GM19239 (cell line): ENCODE measurements at regions not wholly inside any gene's neighbourhood (a gene's known extent, or its start where the extent isn't known, plus 50 kb on each side); places are given as distances from the start of the nearest gene placed in this dataset.
A peak's percentile ranks its signal among the peaks of the same experiment; 100 is the strongest.

Experiments
- DNase-seq: peaks from one replicate; pipeline ENCODE4 v3.0.0; 2011; ENCODE audit warnings: low spot score; ENCODE audit not compliant: insufficient read length
- FAIRE-seq: peaks from 2 replicates; lab custom pipeline; 2011; peaks lifted over from hg19 to GRCh38; lab: Jason Lieb, UNC

- FAIRE-seq (no peak), DNase-seq (no peak)
These were observed 109.6 kb upstream of the PFKP start for GRCh38 chr10:2957785-2958184.

DNA sequence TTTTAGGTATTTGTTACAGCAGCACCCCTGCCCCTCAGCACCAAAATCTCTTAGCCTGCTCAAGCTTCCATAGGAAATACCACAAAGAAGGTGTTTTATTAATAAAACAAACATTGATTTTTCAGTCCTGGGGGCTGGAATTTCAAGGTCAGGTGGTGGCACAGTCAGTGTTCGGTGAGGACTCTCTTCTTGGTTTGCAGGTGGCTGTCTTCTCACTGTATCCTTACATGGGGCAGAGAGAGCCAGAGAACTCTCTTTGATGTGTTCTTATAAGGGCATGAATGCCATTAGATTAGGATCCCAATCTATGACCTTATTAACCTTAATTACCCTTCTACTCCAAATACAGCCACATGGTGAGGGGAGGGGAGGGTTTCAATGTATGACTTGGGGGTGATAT, 112.3 kb upstream of the PFKP start:
- DNase-seq (no peak), FAIRE-seq (no peak)

DNA sequence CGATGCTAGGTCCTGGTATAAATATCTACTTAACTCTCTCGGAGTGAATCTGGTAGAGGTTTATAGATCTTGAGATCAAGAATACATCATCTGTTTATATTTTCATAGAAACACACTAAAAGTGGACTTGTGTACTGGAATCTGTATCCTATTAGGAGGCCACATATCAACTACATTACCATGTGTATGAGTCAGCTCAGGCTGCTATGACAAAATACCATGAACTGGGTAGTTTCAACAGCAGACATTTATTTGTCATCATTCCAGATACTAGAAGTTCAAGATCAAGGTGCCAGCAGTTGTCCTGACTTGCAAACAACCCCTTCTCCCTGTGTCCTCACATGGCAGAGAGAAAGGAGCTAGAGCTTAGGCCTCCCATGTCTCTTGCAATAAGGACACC, 113.9 kb upstream of the PFKP start:
- FAIRE-seq: no peak
- no peak for DNase-seq

GRCh38 chr10:2951235-2951835, 116.0 kb upstream of the PFKP start:
- DNase-seq (no peak), FAIRE-seq (no peak)

DNA sequence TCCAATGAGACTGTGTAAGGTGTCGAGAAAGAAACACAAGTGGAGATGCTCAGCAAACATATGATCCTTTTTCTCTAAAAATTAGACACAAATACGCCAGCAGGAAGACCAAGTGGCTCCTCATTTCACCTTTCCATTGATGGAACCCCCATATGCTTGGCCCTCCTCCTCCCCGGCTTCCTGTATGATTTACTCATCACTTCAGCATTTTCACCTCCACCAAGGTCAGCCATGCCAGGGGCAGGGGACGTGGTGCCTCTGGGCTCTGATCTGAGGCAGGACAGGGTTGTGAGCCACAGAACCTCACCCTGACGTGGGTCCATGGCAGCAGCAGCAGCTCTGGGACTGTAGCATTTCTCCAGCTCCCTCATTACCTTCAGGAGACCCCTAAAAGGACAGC, 116.8 kb upstream of the PFKP start:
- FAIRE-seq (no peak), DNase-seq (no peak)

DNA sequence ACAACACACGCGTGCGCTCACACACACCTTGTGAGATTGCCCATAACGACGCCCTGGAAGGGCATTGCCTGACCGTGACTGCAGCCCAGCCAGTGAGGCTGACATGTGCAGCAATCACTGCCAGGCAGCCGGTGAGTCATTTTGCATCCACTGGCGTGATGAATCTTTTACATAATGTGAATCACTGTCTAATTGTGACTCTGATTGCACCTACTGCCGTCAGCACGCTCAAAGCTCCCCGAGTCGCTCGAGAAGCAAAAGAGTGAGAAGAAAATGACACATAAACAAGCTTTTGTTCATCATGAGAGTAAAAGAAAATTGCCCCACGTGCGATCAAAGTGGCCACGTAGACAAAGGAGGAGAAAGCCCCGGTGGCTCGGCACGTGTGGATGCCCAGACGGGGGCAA, 117.4 kb upstream of the PFKP start:
- FAIRE-seq (peak; percentile 84), DNase-seq (no peak)

GRCh38 chr10:2949221-2949947, 118.0 kb upstream of the PFKP start:
- no peak for DNase-seq
- FAIRE-seq: no peak

GRCh38 chr10:2948127-2948854, 119.1 kb upstream of the PFKP start:
- FAIRE-seq (peak; percentile 95), DNase-seq (no peak)

GRCh38 chr10:2944788-2945187, 122.6 kb upstream of the PFKP start:
- no peak for DNase-seq
- no peak for FAIRE-seq

- FAIRE-seq (no peak), DNase-seq (no peak)
These were observed 123.3 kb upstream of the PFKP start for GRCh38 chr10:2943932-2944614.

DNA sequence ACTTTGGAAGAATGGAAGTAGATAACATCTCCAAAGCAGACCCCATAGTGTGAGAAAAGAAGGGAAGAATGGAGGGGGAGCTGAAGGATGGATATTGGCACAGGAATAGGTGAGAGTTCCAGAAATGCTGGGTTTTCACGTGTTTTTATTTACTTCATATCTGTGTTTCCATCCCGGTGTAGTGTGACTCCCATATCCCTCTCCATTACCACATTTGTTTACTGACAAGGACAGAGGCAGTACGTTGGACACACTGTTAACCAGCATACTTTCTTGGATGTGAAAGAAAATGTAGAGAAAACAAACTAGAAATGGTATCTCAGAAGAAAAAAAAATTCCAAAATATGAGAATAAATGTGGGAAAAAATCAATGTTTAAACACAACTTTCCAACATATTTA, 124.4 kb upstream of the PFKP start:
- no peak for FAIRE-seq
- DNase-seq: no peak

DNA sequence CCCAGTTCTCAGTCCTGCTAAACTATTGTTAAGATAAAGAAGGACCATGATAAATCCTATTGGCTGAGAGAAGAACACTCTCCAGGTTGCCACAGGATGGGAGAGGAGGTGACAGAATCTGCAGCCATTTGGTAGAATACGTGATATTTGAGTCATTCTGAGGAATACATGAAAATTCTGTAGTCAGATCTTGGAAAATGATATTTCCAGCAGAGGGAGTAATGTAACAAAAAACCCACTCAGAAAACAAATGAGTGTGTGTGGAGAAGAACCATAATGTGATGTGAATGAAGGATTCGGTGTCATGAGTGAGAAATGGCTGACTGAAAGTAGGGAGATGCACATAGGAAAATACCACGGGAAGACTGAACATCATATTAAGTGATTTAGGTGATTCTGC, 128.5 kb upstream of the PFKP start:
- FAIRE-seq: peak; percentile 4
- no peak for DNase-seq

- no peak for DNase-seq
- no peak for FAIRE-seq
These were observed 130.5 kb upstream of the PFKP start for GRCh38 chr10:2936816-2937215.

DNA sequence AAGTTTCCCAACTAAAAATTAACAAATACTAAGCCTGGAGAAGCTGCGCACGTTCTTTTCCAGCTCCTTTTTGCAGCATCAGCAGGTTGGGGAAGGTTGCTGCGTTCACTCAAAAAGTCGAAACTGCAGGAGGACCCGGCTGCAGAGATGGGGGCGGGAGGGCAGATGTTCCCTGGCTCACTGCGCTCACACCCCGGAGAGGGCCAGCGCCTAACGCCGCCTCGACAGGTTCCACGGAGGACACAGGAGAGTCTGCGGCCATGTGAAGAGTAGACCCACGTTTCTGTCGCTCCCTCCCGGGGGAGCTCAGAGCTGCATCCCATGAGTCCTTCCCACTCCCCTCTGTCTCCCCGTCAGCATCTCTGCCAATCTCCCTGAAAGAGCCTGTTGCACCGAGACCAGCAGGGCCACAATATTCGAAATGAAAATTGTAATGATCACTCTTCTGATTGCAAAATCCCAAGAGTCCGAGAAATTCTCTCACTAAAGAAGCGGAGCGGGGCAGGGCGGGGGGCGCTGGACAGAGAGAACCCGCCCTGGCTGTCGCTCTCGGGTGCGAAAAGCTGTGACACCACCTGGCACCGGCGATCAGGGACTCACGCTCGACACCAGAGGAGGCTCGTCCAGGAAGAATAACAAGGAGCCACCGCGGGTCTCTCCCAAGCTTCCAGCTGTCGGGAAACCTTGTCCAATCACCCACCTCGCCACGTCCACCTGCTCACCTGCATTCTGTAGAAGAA, 131.5 kb upstream of the PFKP start:
- no peak for DNase-seq
- FAIRE-seq: no peak

- FAIRE-seq: no peak
- no peak for DNase-seq
These were observed 133.4 kb upstream of the PFKP start for GRCh38 chr10:2933924-2934323.

GRCh38 chr10:2933519-2933918, 133.8 kb upstream of the PFKP start:
- FAIRE-seq (no peak), DNase-seq (no peak)

DNA sequence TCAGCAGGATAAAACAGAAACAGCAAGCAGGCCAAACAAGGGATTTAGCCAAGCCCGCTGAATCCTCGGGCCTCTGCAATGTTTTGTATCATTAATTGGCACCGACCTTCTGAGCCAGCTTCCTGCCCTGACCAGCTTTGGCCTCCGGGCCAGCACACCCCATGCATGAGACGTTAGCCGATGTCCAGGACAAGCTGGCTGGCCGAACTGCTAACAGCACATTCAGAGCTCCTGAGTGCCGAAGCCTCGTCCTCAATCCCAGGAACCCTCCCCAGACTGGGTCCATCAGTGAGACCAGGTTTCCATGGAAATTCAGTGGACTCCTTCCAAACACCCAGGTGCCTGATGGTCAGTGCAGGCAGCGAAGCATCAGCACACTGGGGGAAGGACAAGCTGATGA, 134.3 kb upstream of the PFKP start:
- FAIRE-seq (no peak), DNase-seq (no peak)

DNA sequence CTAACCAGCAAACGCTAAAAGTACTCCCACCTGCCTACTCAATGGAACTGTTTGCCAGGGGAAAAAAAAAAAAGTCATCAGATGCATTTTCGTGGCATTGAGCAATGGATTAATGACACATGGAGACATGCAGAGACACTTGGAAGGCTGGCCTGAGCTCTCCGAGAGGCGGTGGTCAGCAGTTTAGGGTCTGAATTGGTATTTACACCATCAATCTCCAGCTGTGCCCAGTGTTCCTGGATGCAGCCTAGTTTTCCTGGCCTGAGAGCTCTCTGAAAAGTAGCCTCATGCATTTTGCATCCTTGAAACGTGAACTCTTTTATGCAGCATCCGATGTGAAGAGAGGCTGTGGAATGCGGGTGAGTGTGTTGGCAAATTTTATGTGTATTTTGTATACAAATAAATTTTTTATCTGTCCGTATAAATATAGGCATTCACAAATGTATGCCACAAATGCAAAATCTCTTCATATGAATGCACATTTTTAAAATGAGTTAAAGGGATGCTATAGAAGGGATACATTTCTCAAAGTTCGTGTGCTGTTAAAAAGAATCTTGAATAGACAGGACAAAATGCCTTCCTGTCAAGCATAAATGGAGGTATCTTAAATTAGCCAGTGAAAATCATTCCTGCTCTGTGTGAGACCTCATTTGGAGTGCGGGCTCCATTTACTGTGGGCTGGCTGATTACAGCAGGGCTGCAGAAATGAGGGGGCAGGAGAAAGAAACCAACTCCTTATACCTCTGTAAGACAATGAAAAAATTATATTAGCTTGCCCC, 137.7 kb upstream of the PFKP start:
- DNase-seq: no peak
- FAIRE-seq: no peak

DNA sequence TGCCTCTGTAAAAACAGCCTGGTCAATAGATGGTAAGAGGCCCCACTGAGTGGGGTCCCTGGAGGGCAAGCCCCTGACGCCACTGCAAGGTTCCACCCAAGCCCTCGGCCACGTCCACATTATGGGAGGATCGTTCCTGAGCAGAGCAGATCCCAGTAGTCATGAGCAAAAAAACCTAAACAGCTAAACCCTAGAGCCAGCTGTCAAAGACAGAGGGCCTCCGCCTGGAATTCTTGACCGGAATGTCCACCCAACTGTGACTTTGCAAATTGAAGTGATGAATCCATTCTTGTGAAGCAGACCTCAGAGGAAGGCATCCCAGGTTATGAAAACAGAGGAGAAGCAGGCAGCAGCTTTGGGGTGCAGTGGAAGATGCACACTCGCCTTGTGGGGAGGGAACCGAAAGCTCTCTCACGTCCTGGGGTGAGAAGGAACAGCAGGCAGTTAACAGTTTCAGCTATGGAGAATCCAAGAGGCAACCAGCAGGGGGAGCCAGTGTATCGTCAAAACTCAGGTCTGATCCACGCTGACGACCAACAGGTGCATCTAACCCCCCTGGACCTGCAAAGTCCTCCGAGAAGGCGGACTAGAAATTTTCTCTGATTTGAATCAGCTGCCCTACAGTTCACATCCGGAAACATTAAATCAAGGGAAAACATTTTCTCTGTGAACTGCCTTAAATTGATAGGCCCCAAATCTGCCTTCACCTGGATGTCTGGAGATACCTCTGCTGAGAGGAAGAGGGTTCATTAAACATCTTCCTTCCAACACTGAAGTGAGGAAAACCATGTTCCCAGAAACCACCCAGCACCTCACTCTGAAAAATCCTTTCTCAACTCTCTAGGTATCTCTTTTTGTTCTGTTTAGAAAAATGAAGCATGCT, 139.1 kb upstream of the PFKP start:
- FAIRE-seq (peak; percentile 89), DNase-seq (peak; percentile 91)
